HEK293 (cell line): ENCODE measurements at regions not wholly inside any gene's neighbourhood (a gene's known extent, or its start where the extent isn't known, plus 50 kb on each side); places are given as distances from the start of the nearest gene placed in this dataset.

Experiments
- CTCF ChIA-PET: fragments of 350-600 bp; formaldehyde crosslinking; extraction: SDS; loops from one replicate; lab custom pipeline; 2021; ENCODE audit warnings: antibody characterized with exemption; lab: Yijun Ruan, JAX
- POLR2A ChIA-PET: fragments of 300-600 bp; formaldehyde crosslinking; extraction: SDS; loops from one replicate; lab custom pipeline; 2020; ENCODE audit warnings: antibody characterized with exemption, inconsistent platforms; lab: Yijun Ruan, JAX
- H3K27ac ChIP-seq: fragments of 200-500 bp; sonication (Bioruptor generic); 2 replicates; pipeline ENCODE4 v1.5.1; 2014; ENCODE audit warnings: low read depth, low read length, control low read depth, inconsistent platforms; ENCODE audit errors: extremely low read depth
- H3K36me3 ChIP-seq, 2 experiments: fragments of 200-500 bp in 1 of 2; sonication (Bioruptor generic) in 1 of 2; 1 replicate in 1 of 2; 2 replicates in 1 of 2; pipeline ENCODE4 v1.5.1; 2014 to 2017; ENCODE audit warnings: inconsistent platforms in 2 of 2, low read length in 2 of 2; ENCODE audit not compliant: control insufficient read depth in 2 of 2, insufficient read depth in 1 of 2
- H3K4me1 ChIP-seq: fragments of 200-500 bp; sonication (Bioruptor generic); 2 replicates; pipeline ENCODE4 v1.5.1; 2014; ENCODE audit warnings: mild to moderate bottlenecking, low read length, inconsistent platforms; ENCODE audit not compliant: control insufficient read depth, insufficient read depth
- H3K4me3 ChIP-seq: 2 replicates; pipeline ENCODE4 v1.5.1; 2011; ENCODE audit warnings: low read depth, mild to moderate bottlenecking, control low read depth, low read length, moderate library complexity
- H3K9me3 ChIP-seq: fragments of 200-500 bp; sonication (Bioruptor generic); 2 replicates; pipeline ENCODE4 v1.5.1; 2014; ENCODE audit warnings: low read depth, low read length, inconsistent platforms; ENCODE audit not compliant: control insufficient read depth, insufficient read depth
- GLI2 ChIP-seq: fragments of 450-650 bp; formaldehyde crosslinking; IDR thresholded peaks from 2 replicates; pipeline ENCODE4; 2017; ENCODE audit warnings: missing biosample characterization, missing genetic modification characterization, low read depth, borderline replicate concordance
- GLIS2 ChIP-seq: fragments of 450-650 bp; formaldehyde crosslinking; IDR thresholded peaks from 2 replicates; pipeline ENCODE4 v1.5.1; 2016; ENCODE audit warnings: missing biosample characterization, missing genetic modification characterization
- KLF10 ChIP-seq: fragments of 450-650 bp; IDR thresholded peaks from 2 replicates; pipeline ENCODE4 v1.5.1; 2018; ENCODE audit warnings: missing biosample characterization, mild to moderate bottlenecking, missing genetic modification characterization
- MEIS1 ChIP-seq: sonication (generic); formaldehyde crosslinking; IDR thresholded peaks from 2 replicates; pipeline ENCODE4 v1.8.1; 2022; ENCODE audit warnings: missing genetic modification reagents, mild to moderate bottlenecking, borderline replicate concordance
- MZF1 ChIP-seq: fragments of 450-650 bp; formaldehyde crosslinking; IDR thresholded peaks from 2 replicates; pipeline ENCODE4 v1.5.1; 2017; ENCODE audit warnings: missing biosample characterization, missing genetic modification characterization, borderline replicate concordance
- PRDM4 ChIP-seq: fragments of 450-650 bp; formaldehyde crosslinking; IDR thresholded peaks from 2 replicates; pipeline ENCODE4 v1.5.1; 2017; ENCODE audit warnings: missing biosample characterization, missing genetic modification characterization
- WT1 ChIP-seq: fragments of 450-650 bp; formaldehyde crosslinking; IDR thresholded peaks from 2 replicates; pipeline ENCODE4 v1.5.1; 2016; ENCODE audit warnings: missing biosample characterization, missing genetic modification characterization
- YY1 ChIP-seq: fragments of 450-650 bp; formaldehyde crosslinking; IDR thresholded peaks from 2 replicates; pipeline ENCODE4 v1.5.1; 2018; ENCODE audit warnings: missing biosample characterization, missing genetic modification characterization
- YY2 ChIP-seq: fragments of 450-650 bp; formaldehyde crosslinking; IDR thresholded peaks from 2 replicates; pipeline ENCODE4 v1.5.1; 2016; ENCODE audit warnings: missing biosample characterization, missing genetic modification characterization
- ZBTB26 ChIP-seq: fragments of 450-650 bp; formaldehyde crosslinking; optimal IDR thresholded peaks from 2 replicates; pipeline ENCODE3; 2016; ENCODE audit warnings: missing biosample characterization, mild to moderate bottlenecking, missing genetic modification characterization
- ZIC2 ChIP-seq: fragments of 450-650 bp; formaldehyde crosslinking; IDR thresholded peaks from 2 replicates; pipeline ENCODE4 v1.5.1; 2016; ENCODE audit warnings: missing biosample characterization, missing genetic modification characterization
- ZNF214 ChIP-seq: fragments of 450-650 bp; formaldehyde crosslinking; IDR thresholded peaks from 2 replicates; pipeline ENCODE4 v1.5.1; 2017; ENCODE audit warnings: missing biosample characterization, mild to moderate bottlenecking, missing genetic modification characterization, borderline replicate concordance
- ZNF221 ChIP-seq: fragments of 450-650 bp; formaldehyde crosslinking; IDR thresholded peaks from 2 replicates; pipeline ENCODE4 v1.5.1; 2017; ENCODE audit warnings: missing biosample characterization, missing genetic modification characterization, borderline replicate concordance
- ZNF223 ChIP-seq: fragments of 450-650 bp; formaldehyde crosslinking; IDR thresholded peaks from 2 replicates; pipeline ENCODE4 v1.5.1; 2016; ENCODE audit warnings: missing biosample characterization, missing genetic modification characterization
- ZNF23 ChIP-seq: fragments of 450-650 bp; formaldehyde crosslinking; IDR thresholded peaks from 2 replicates; pipeline ENCODE4 v1.5.1; 2016; ENCODE audit warnings: missing biosample characterization, missing genetic modification characterization, borderline replicate concordance
- ZNF239 ChIP-seq: fragments of 450-650 bp; formaldehyde crosslinking; IDR thresholded peaks from 2 replicates; pipeline ENCODE4 v1.5.1; 2016; ENCODE audit warnings: missing biosample characterization, missing genetic modification characterization
- ZNF335 ChIP-seq: fragments of 450-650 bp; formaldehyde crosslinking; conservative IDR thresholded peaks from 2 replicates; pipeline ENCODE4 v1.5.1; 2016; ENCODE audit warnings: missing biosample characterization, missing genetic modification characterization
- ZNF433 ChIP-seq: fragments of 450-650 bp; formaldehyde crosslinking; IDR thresholded peaks from 2 replicates; pipeline ENCODE4 v1.5.1; 2016; ENCODE audit warnings: missing biosample characterization, missing genetic modification characterization, low read depth
- ZNF473 ChIP-seq: fragments of 450-650 bp; formaldehyde crosslinking; IDR thresholded peaks from 2 replicates; pipeline ENCODE4 v1.5.1; 2017; ENCODE audit warnings: missing biosample characterization, missing genetic modification characterization
- ZNF600 ChIP-seq: fragments of 450-650 bp; formaldehyde crosslinking; IDR thresholded peaks from 2 replicates; pipeline ENCODE4 v1.5.1; 2016; ENCODE audit warnings: missing biosample characterization, missing genetic modification characterization
- ZNF623 ChIP-seq: fragments of 450-650 bp; formaldehyde crosslinking; IDR thresholded peaks from 2 replicates; pipeline ENCODE4 v1.5.1; 2016; ENCODE audit warnings: missing biosample characterization, missing genetic modification characterization
- ZNF626 ChIP-seq: fragments of 450-650 bp; sonication (Bioruptor Pico); formaldehyde crosslinking; IDR thresholded peaks from 2 replicates; pipeline ENCODE4 v1.5.1; 2018; ENCODE audit warnings: missing biosample characterization, missing genetic modification characterization, inconsistent platforms
- ZNF645 ChIP-seq: fragments of 450-650 bp; formaldehyde crosslinking; IDR thresholded peaks from 2 replicates; pipeline ENCODE4; 2016; ENCODE audit warnings: missing biosample characterization, missing genetic modification characterization
- ZNF692 ChIP-seq: fragments of 450-650 bp; formaldehyde crosslinking; IDR thresholded peaks from 2 replicates; pipeline ENCODE4 v1.5.1; 2016; ENCODE audit warnings: missing biosample characterization, missing genetic modification characterization
- ZNF830 ChIP-seq: fragments of 450-650 bp; IDR thresholded peaks from 2 replicates; pipeline ENCODE4 v1.5.0; 2018; ENCODE audit warnings: missing biosample characterization, missing genetic modification characterization, low read depth, mild to moderate bottlenecking, moderate library complexity
- ZNF843 ChIP-seq: fragments of 450-650 bp; formaldehyde crosslinking; IDR thresholded peaks from 2 replicates; pipeline ENCODE4 v1.5.1; 2016; ENCODE audit warnings: missing biosample characterization, missing genetic modification characterization

GRCh38 chr6:49257549-49257948 is 205.5 kb downstream of the MMUT start:
- POLR2A ChIA-PET = no interaction called here

GRCh38 chr6:49255335-49255734 is 207.7 kb downstream of the MMUT start:
- H3K27ac ChIP-seq = no peak overlapping the region
- H3K36me3 ChIP-seq = no peaks in the 10 kb centered on the region
- H3K4me1 ChIP-seq = no peaks in the 10 kb centered on the region
- POLR2A ChIA-PET = no interaction called here
- TF ChIP-seq ZNF830 (tag by site-specific recombination) (no peak), ZNF239 (tag by site-specific recombination) (no peak), ZNF623 (tag by site-specific recombination) (no peak), ZIC2 (tag by site-specific recombination) (no peak)
- no peak overlapping the region for H3K4me3 ChIP-seq
- CTCF ChIA-PET = no interaction called here
- no peaks in the 10 kb centered on the region for H3K9me3 ChIP-seq

More at GRCh38 chr6:49257549-49257948, 205.5 kb downstream of the MMUT start:
- Histone ChIP-seq H3K4me3 (no peak overlapping the region), H3K4me1 (no peaks in the 10 kb centered on the region), H3K36me3 (no peaks in the 10 kb centered on the region), H3K9me3 (no peaks in the 10 kb centered on the region), H3K27ac (no peak overlapping the region)
- CTCF ChIA-PET = no interaction called here
- TF ChIP-seq ZNF335 = no peak
- no peak for TF ChIP-seq ZNF214 (tag by site-specific recombination)
- TF ChIP-seq KLF10 = no peak
- TF ChIP-seq ZNF473 = no peak
- no peak for TF ChIP-seq GLIS2 (tag by site-specific recombination)
- no peak for TF ChIP-seq ZNF221 (tag by site-specific recombination)
- TF ChIP-seq MEIS1 (CRISPR knock-in tag) = no peak
- no peak for TF ChIP-seq ZNF600 (tag by site-specific recombination)
- TF ChIP-seq ZNF626 (tag by site-specific recombination) = no peak

- no peak overlapping the region for H3K4me3 ChIP-seq
- H3K36me3 ChIP-seq = no peaks in the 10 kb centered on the region
- no peaks in the 10 kb centered on the region for H3K9me3 ChIP-seq
- no peaks in the 10 kb centered on the region for H3K4me1 ChIP-seq
- POLR2A ChIA-PET = no interaction called here
- CTCF ChIA-PET = no interaction called here
- H3K27ac ChIP-seq = no peak overlapping the region
- TF ChIP-seq MZF1 (tag by site-specific recombination) (no peak), ZNF626 (tag by site-specific recombination) (no peak), YY1 (tag by site-specific recombination) (no peak), MEIS1 (CRISPR knock-in tag) (no peak), GLI2 (tag by site-specific recombination) (no peak), ZNF433 (tag by site-specific recombination) (no peak), WT1 (tag by site-specific recombination) (no peak), ZBTB26 (tag by site-specific recombination) (no peak), ZNF23 (tag by site-specific recombination) (no peak), ZNF843 (no peak), ZNF692 (tag by site-specific recombination) (no peak), YY2 (tag by site-specific recombination) (no peak), PRDM4 (tag by site-specific recombination) (no peak), ZNF645 (no peak), ZNF223 (tag by site-specific recombination) (no peak)
Observed at GRCh38 chr6:49252901-49253300, 210.2 kb downstream of the MMUT start.
